ENCODE measurements at regions not wholly inside any gene's neighbourhood (a gene's known extent, or its start where the extent isn't known, plus 50 kb on each side); places are given as distances from the start of the nearest gene placed in this dataset.

DNA sequence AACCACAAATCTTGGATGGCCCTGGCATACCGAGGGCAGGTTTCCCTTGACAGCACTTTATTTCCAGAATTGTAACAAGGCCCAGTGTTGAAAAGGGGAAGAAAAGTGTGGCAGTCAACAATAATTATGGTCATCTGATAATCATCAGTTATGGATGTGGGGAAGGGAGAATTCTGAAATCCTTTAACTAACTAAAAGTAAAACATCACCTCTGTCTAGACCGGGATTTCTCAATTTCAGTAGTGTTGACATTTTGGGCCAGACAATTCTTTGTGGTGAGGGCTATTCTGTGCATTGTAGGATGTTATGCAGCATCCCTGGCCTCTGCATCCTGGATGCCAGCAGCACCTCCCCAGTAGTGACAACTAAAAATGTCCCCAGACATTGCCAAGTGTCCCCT lies 140.4 kb downstream of the PSAT1 start:
- in situ Hi-C loops (cut with MboI; ENCODE audit: low pct_ligation_motif_present in 1 of 4, low pct_unique_long_range_greater_than_20kb in 1 of 4, low sequenced_read_pairs in 3 of 4) (no loop called here), intact Hi-C loops (cut with DNase I; ENCODE audit: low total_unique reads) (no loop called here)
- Histone ChIP-seq H3K36me3 (no peaks in the 10 kb centered on the region), H3K4me3 (no peak overlapping the region), H3K27ac (no peak overlapping the region), H3K9me3 (no peaks in the 10 kb centered on the region), H3K27me3 (peaks cover 9% of the 10 kb centered on the region), H3K4me1 (peaks cover 0 to 3% (median 0%) of the 10 kb centered on the region in 4 donors)
- TF ChIP-seq CTCF (IDR thresholded peaks at IDR 0.05) (no peak), EP300 (IDR thresholded peaks at IDR 0.05; ENCODE audit: low read depth) (no peak), POLR2AphosphoS5 (IDR thresholded peaks at IDR 0.05) (no peak), POLR2A (IDR thresholded peaks at IDR 0.05) (no peak)
- no peak for DNase-seq
- WGBS, 2 donors (ENCODE audit: low coverage in 1 of 2): 61 to 67% methylated on average over 2 of the region's 2 CpGs

GRCh38 chr9:78437806-78438205 lies 140.9 kb downstream of the PSAT1 start:
- TF ChIP-seq EP300 (IDR thresholded peaks at IDR 0.05; ENCODE audit: low read depth): no peak
- no peak for TF ChIP-seq POLR2AphosphoS5 (IDR thresholded peaks at IDR 0.05)
- no peak for TF ChIP-seq POLR2A (IDR thresholded peaks at IDR 0.05)
- no peak for TF ChIP-seq CTCF (IDR thresholded peaks at IDR 0.05)
- H3K27ac ChIP-seq: no peak overlapping the region
- no peaks in the 10 kb centered on the region for H3K36me3 ChIP-seq
- 88 to 100% methylated on average over 2 to 7 of the region's 7 CpGs for WGBS, 2 donors (ENCODE audit: low coverage in 1 of 2)
- no peak for DNase-seq
- in situ Hi-C loops (cut with MboI; ENCODE audit: low pct_ligation_motif_present in 1 of 4, low pct_unique_long_range_greater_than_20kb in 1 of 4, low sequenced_read_pairs in 3 of 4) (no loop called here), intact Hi-C loops (cut with DNase I; ENCODE audit: low total_unique reads) (no loop called here)
- H3K4me3 ChIP-seq: no peak overlapping the region
- no peaks in the 10 kb centered on the region for H3K9me3 ChIP-seq
- H3K27me3 ChIP-seq: peaks cover 9% of the 10 kb centered on the region
- peaks cover 0 to 3% (median 0%) of the 10 kb centered on the region in 4 donors for H3K4me1 ChIP-seq

DNA sequence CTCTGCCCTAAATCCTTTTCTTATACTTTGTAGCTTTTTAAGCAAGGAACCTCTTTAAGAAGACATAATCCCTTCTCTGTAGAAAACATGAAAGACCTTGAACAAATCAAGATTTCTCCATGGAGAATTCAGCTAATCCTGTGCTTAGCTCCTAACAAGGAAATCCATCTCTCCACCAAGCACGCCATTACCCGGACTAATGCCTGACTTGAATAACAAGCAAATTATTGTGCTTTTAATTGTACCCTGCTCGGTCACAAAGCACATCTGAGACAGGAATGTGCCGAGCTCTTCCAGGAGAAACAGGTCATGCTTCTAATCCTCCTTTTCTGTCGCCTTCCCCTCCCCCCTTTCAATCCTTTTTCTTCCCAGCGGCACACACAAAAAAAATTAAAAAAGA lies 141.3 kb downstream of the PSAT1 start:
- no peak for DNase-seq
- intact Hi-C loops (cut with DNase I; ENCODE audit: low total_unique reads) (no loop called here), in situ Hi-C loops (cut with MboI; ENCODE audit: low pct_ligation_motif_present in 1 of 4, low pct_unique_long_range_greater_than_20kb in 1 of 4, low sequenced_read_pairs in 3 of 4) (no loop called here)
- no peak overlapping the region for H3K27ac ChIP-seq
- H3K36me3 ChIP-seq: no peaks in the 10 kb centered on the region
- H3K4me3 ChIP-seq: no peak overlapping the region
- peaks cover 9% of the 10 kb centered on the region for H3K27me3 ChIP-seq
- H3K9me3 ChIP-seq: no peaks in the 10 kb centered on the region
- TF ChIP-seq POLR2AphosphoS5 (IDR thresholded peaks at IDR 0.05): no peak
- no peak for TF ChIP-seq CTCF (IDR thresholded peaks at IDR 0.05)
- TF ChIP-seq EP300 (IDR thresholded peaks at IDR 0.05; ENCODE audit: low read depth): no peak
- TF ChIP-seq POLR2A (IDR thresholded peaks at IDR 0.05): no peak
- peaks cover 0 to 3% (median 0%) of the 10 kb centered on the region in 4 donors for H3K4me1 ChIP-seq
- WGBS, 2 donors (ENCODE audit: low coverage in 1 of 2): 63 to 70% methylated on average over 6 of the region's 6 CpGs

GRCh38 chr9:78438780-78439179 lies 141.9 kb downstream of the PSAT1 start:
- DNase-seq: no peak
- no peaks in the 10 kb centered on the region for H3K9me3 ChIP-seq
- peaks cover 9% of the 10 kb centered on the region for H3K27me3 ChIP-seq
- intact Hi-C loops (cut with DNase I; ENCODE audit: low total_unique reads): no loop called here
- H3K36me3 ChIP-seq: no peaks in the 10 kb centered on the region
- no peak overlapping the region for H3K4me3 ChIP-seq
- 56 to 80% methylated on average over 1 to 9 of the region's 9 CpGs for WGBS, 2 donors (ENCODE audit: low coverage in 1 of 2)
- in situ Hi-C loops (cut with MboI; ENCODE audit: low pct_ligation_motif_present in 1 of 4, low pct_unique_long_range_greater_than_20kb in 1 of 4, low sequenced_read_pairs in 3 of 4): no loop called here
- TF ChIP-seq POLR2AphosphoS5 (IDR thresholded peaks at IDR 0.05): no peak
- TF ChIP-seq CTCF (IDR thresholded peaks at IDR 0.05): no peak
- no peak for TF ChIP-seq EP300 (IDR thresholded peaks at IDR 0.05; ENCODE audit: low read depth)
- no peak for TF ChIP-seq POLR2A (IDR thresholded peaks at IDR 0.05)
- no peak overlapping the region for H3K27ac ChIP-seq
- peaks cover 0 to 3% (median 0%) of the 10 kb centered on the region in 4 donors for H3K4me1 ChIP-seq

Measured in transverse colon (tissue), 4 donors.